SK-N-SH treated with all-trans-retinoic acid at 6 μM for 48 hours (cell line): ENCODE measurements at regions not wholly inside any gene's neighbourhood (a gene's known extent, or its start where the extent isn't known, plus 50 kb on each side); places are given as distances from the start of the nearest gene placed in this dataset.
A peak's percentile ranks its signal among the peaks of the same experiment; 100 is the strongest.

Source experiments
- ATAC-seq: fragments of 200-7000 bp; cut with Tn5 transposase; 3 replicates; pipeline ENCODE4 v1.9.1; 2020; ENCODE audit warnings: mild to moderate bottlenecking, moderate library complexity
- ARNTL ChIP-seq: fragments of 450-650 bp; formaldehyde crosslinking; IDR thresholded peaks from 2 replicates; pipeline ENCODE4 v1.5.0; 2020; ENCODE audit warnings: low read depth, mild to moderate bottlenecking, moderate library complexity, borderline replicate concordance
- BACH2 ChIP-seq: fragments of 250-450 bp; sonication (Bioruptor Pico); IDR thresholded peaks from 2 replicates; pipeline ENCODE4 v1.9.0; 2021; ENCODE audit warnings: mild to moderate bottlenecking, borderline replicate concordance
- CREB5 ChIP-seq: fragments of 250-450 bp; sonication (Bioruptor Pico); IDR thresholded peaks from 2 replicates; pipeline ENCODE4 v1.5.1; 2020; ENCODE audit warnings: low read depth, mild to moderate bottlenecking, moderate library complexity
- CSDC2 ChIP-seq: fragments of 250-450 bp; sonication (Bioruptor Pico); IDR thresholded peaks from 2 replicates; pipeline ENCODE4 v1.5.0; 2020; ENCODE audit warnings: mild to moderate bottlenecking, moderate library complexity
- GLIS3 ChIP-seq: fragments of 250-450 bp; sonication (Bioruptor Pico); IDR thresholded peaks from 2 replicates; pipeline ENCODE4 v1.5.0; 2020; ENCODE audit warnings: mild to moderate bottlenecking, moderate library complexity
- ISL1 ChIP-seq: fragments of 250-450 bp; sonication (Bioruptor Pico); IDR thresholded peaks from 2 replicates; pipeline ENCODE4 v2.1.2; 2022; ENCODE audit warnings: mild to moderate bottlenecking, moderate library complexity
- OSR1 ChIP-seq: fragments of 250-450 bp; sonication (Bioruptor Pico); IDR thresholded peaks from 2 replicates; pipeline ENCODE4 v1.8.0; 2022; ENCODE audit warnings: moderate library complexity, mild to moderate bottlenecking, inconsistent platforms
- PPARA ChIP-seq: fragments of 250-450 bp; sonication (Bioruptor Pico); IDR thresholded peaks from 2 replicates; pipeline ENCODE4 v1.5.0; 2020; ENCODE audit warnings: mild to moderate bottlenecking, borderline replicate concordance
- SNAI2 ChIP-seq: fragments of 250-450 bp; sonication (Bioruptor Pico); IDR thresholded peaks from 2 replicates; pipeline ENCODE4 v1.5.0; 2020; ENCODE audit warnings: mild to moderate bottlenecking, moderate library complexity
- TCF4 ChIP-seq: fragments of 250-450 bp; sonication (Bioruptor Pico); IDR thresholded peaks from 2 replicates; pipeline ENCODE4 v1.8.0; 2021; ENCODE audit warnings: mild to moderate bottlenecking, moderate library complexity, borderline replicate concordance
- TOX ChIP-seq: fragments of 250-450 bp; sonication (Bioruptor Pico); IDR thresholded peaks from 2 replicates; pipeline ENCODE4 v1.8.0; 2021; ENCODE audit warnings: mild to moderate bottlenecking, moderate library complexity, borderline replicate concordance
- ZC3H10 ChIP-seq: fragments of 250-450 bp; sonication (Bioruptor Pico); IDR thresholded peaks from 2 replicates; pipeline ENCODE4 v1.5.1; 2021; ENCODE audit warnings: mild to moderate bottlenecking, moderate library complexity
- ZFP30 ChIP-seq: fragments of 450-650 bp; formaldehyde crosslinking; IDR thresholded peaks from 2 replicates; pipeline ENCODE4 v1.5.0; 2022; ENCODE audit warnings: mild to moderate bottlenecking, moderate library complexity
- ZNF70 ChIP-seq: fragments of 450-650 bp; formaldehyde crosslinking; IDR thresholded peaks from 2 replicates; pipeline ENCODE4 v1.5.0; 2020; ENCODE audit warnings: mild to moderate bottlenecking, moderate library complexity
- TF ChIP-seq, protein P1 (sequence below): fragments of 250-450 bp; sonication (Bioruptor Pico); IDR thresholded peaks from 2 replicates; pipeline ENCODE4 v1.8.0; 2020; ENCODE audit warnings: mild to moderate bottlenecking, moderate library complexity, borderline replicate concordance
- TF ChIP-seq, protein P2 (sequence below): fragments of 250-450 bp; sonication (Bioruptor Pico); IDR thresholded peaks from 2 replicates; pipeline ENCODE4 v1.5.0; 2020; ENCODE audit warnings: mild to moderate bottlenecking, moderate library complexity
- TF ChIP-seq, protein P3 (sequence below): fragments of 250-450 bp; sonication (Bioruptor Pico); IDR thresholded peaks from 2 replicates; pipeline ENCODE4 v1.8.0; 2021; ENCODE audit warnings: low read depth, mild to moderate bottlenecking, moderate library complexity, borderline replicate concordance

- no peak for ATAC-seq
- TF ChIP-seq CREB5 (CRISPR knock-in tag) (no peak), CSDC2 (CRISPR knock-in tag) (no peak), TOX (CRISPR knock-in tag) (no peak), OSR1 (no peak), ZFP30 (CRISPR knock-in tag) (no peak), PPARA (no peak), GLIS3 (no peak), SNAI2 (no peak), ISL1 (CRISPR knock-in tag) (no peak), ZC3H10 (CRISPR knock-in tag) (no peak)
- TF ChIP-seq, protein P1, sequence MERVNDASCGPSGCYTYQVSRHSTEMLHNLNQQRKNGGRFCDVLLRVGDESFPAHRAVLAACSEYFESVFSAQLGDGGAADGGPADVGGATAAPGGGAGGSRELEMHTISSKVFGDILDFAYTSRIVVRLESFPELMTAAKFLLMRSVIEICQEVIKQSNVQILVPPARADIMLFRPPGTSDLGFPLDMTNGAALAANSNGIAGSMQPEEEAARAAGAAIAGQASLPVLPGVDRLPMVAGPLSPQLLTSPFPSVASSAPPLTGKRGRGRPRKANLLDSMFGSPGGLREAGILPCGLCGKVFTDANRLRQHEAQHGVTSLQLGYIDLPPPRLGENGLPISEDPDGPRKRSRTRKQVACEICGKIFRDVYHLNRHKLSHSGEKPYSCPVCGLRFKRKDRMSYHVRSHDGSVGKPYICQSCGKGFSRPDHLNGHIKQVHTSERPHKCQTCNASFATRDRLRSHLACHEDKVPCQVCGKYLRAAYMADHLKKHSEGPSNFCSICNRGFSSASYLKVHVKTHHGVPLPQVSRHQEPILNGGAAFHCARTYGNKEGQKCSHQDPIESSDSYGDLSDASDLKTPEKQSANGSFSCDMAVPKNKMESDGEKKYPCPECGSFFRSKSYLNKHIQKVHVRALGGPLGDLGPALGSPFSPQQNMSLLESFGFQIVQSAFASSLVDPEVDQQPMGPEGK (CRISPR knock-in tag), result no peak
- TF ChIP-seq, protein P2, sequence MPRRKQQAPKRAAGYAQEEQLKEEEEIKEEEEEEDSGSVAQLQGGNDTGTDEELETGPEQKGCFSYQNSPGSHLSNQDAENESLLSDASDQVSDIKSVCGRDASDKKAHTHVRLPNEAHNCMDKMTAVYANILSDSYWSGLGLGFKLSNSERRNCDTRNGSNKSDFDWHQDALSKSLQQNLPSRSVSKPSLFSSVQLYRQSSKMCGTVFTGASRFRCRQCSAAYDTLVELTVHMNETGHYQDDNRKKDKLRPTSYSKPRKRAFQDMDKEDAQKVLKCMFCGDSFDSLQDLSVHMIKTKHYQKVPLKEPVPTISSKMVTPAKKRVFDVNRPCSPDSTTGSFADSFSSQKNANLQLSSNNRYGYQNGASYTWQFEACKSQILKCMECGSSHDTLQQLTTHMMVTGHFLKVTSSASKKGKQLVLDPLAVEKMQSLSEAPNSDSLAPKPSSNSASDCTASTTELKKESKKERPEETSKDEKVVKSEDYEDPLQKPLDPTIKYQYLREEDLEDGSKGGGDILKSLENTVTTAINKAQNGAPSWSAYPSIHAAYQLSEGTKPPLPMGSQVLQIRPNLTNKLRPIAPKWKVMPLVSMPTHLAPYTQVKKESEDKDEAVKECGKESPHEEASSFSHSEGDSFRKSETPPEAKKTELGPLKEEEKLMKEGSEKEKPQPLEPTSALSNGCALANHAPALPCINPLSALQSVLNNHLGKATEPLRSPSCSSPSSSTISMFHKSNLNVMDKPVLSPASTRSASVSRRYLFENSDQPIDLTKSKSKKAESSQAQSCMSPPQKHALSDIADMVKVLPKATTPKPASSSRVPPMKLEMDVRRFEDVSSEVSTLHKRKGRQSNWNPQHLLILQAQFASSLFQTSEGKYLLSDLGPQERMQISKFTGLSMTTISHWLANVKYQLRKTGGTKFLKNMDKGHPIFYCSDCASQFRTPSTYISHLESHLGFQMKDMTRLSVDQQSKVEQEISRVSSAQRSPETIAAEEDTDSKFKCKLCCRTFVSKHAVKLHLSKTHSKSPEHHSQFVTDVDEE (CRISPR knock-in tag), result no peak
- TF ChIP-seq, protein P3, sequence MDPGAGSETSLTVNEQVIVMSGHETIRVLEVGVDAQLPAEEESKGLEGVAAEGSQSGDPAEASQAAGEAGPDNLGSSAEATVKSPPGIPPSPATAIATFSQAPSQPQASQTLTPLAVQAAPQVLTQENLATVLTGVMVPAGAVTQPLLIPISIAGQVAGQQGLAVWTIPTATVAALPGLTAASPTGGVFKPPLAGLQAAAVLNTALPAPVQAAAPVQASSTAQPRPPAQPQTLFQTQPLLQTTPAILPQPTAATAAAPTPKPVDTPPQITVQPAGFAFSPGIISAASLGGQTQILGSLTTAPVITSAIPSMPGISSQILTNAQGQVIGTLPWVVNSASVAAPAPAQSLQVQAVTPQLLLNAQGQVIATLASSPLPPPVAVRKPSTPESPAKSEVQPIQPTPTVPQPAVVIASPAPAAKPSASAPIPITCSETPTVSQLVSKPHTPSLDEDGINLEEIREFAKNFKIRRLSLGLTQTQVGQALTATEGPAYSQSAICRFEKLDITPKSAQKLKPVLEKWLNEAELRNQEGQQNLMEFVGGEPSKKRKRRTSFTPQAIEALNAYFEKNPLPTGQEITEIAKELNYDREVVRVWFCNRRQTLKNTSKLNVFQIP (CRISPR knock-in tag), result no peak
- TF ChIP-seq, all 23 proteins: peak for 0
These were observed 88.4 kb upstream of the DOCK9 start for GRCh38 chr13:99066219-99066618.

GRCh38 chr13:99067159-99067985 is 89.5 kb upstream of the DOCK9 start:
- peak; percentile 62 for ATAC-seq
- TF ChIP-seq ISL1 (CRISPR knock-in tag) (0 out of 2 replicates have a peak, but pooled peaks have one; percentile 12), ARNTL (CRISPR knock-in tag) (no peak), PPARA (no peak), TOX (CRISPR knock-in tag) (no peak)

GRCh38 chr13:99071211-99071610 is 93.3 kb upstream of the DOCK9 start:
- no peak for ATAC-seq
- no peak for TF ChIP-seq TOX (CRISPR knock-in tag)
- TF ChIP-seq BACH2 (CRISPR knock-in tag), result no peak
- no peak for TF ChIP-seq PPARA
- TF ChIP-seq ARNTL (CRISPR knock-in tag), result no peak

GRCh38 chr13:99071666-99072065 is 93.8 kb upstream of the DOCK9 start:
- TF ChIP-seq SNAI2, result no peak
- no peak for TF ChIP-seq ARNTL (CRISPR knock-in tag)
- TF ChIP-seq, protein P3 (CRISPR knock-in tag), result no peak
- TF ChIP-seq ISL1 (CRISPR knock-in tag), result no peak
- TF ChIP-seq, protein P2 (CRISPR knock-in tag), result no peak
- TF ChIP-seq ZNF70, result no peak
- no peak for TF ChIP-seq ZFP30 (CRISPR knock-in tag)
- TF ChIP-seq, protein P1 (CRISPR knock-in tag), result no peak
- no peak for TF ChIP-seq TCF4
- no peak for ATAC-seq
